ENCODE measurements at regions not wholly inside any gene's neighbourhood (a gene's known extent, or its start where the extent isn't known, plus 50 kb on each side); places are given as distances from the start of the nearest gene placed in this dataset.
"Not testable (repeated sequence)": the region's sequence is repeated elsewhere in the genome, so short reads cannot be mapped to it uniquely, and the experiment has no call there.

GRCh38 chr12:45522227-45522626 lies 207.3 kb upstream of the ARID2 start:
- Histone ChIP-seq H3K4me3 (ENCODE audit: low read depth, low read length) (no peak overlapping the region), H3K9ac (ENCODE audit: low read depth, low read length) (no peak overlapping the region), H3K27me3 (ENCODE audit: control insufficient read depth, insufficient read depth, low read length) (no peaks in the 10 kb centered on the region), H3K36me3 (ENCODE audit: control insufficient read depth, insufficient read depth, low read length) (no peaks in the 10 kb centered on the region), H3K4me1 (ENCODE audit: control insufficient read depth, insufficient read depth, low read length) (no peaks in the 10 kb centered on the region), H3K9me3 (ENCODE audit: control insufficient read depth, insufficient read depth, low read length) (no peaks in the 10 kb centered on the region), H3K27ac (ENCODE audit: low read depth, low read length) (no peak overlapping the region)

- not testable (repeated sequence) for H3K4me3 ChIP-seq (ENCODE audit: low read depth, low read length); H3K4me1 ChIP-seq (ENCODE audit: control insufficient read depth, insufficient read depth, low read length); H3K9ac ChIP-seq (ENCODE audit: low read depth, low read length); H3K27ac ChIP-seq (ENCODE audit: low read depth, low read length); H3K9me3 ChIP-seq (ENCODE audit: control insufficient read depth, insufficient read depth, low read length); H3K36me3 ChIP-seq (ENCODE audit: control insufficient read depth, insufficient read depth, low read length); H3K27me3 ChIP-seq (ENCODE audit: control insufficient read depth, insufficient read depth, low read length)
Observed at GRCh38 chr12:45526823-45527222, 202.7 kb upstream of the ARID2 start.

- Histone ChIP-seq H3K9ac (ENCODE audit: low read depth, low read length) (no peak overlapping the region), H3K9me3 (ENCODE audit: control insufficient read depth, insufficient read depth, low read length) (no peaks in the 10 kb centered on the region), H3K4me3 (ENCODE audit: low read depth, low read length) (no peak overlapping the region), H3K27ac (ENCODE audit: low read depth, low read length) (peak overlapping the region; percentile 54), H3K27me3 (ENCODE audit: control insufficient read depth, insufficient read depth, low read length) (no peaks in the 10 kb centered on the region), H3K4me1 (ENCODE audit: control insufficient read depth, insufficient read depth, low read length) (peaks cover 7% of the 10 kb centered on the region; the same call in 1 of the 2 replicates), H3K36me3 (ENCODE audit: control insufficient read depth, insufficient read depth, low read length) (no peaks in the 10 kb centered on the region)
Observed at GRCh38 chr12:45532113-45532512, 197.4 kb upstream of the ARID2 start.

GRCh38 chr12:45535610-45536180 lies 193.8 kb upstream of the ARID2 start:
- H3K27ac ChIP-seq (ENCODE audit: low read depth, low read length) = no peak overlapping the region
- H3K27me3 ChIP-seq (ENCODE audit: control insufficient read depth, insufficient read depth, low read length) = no peaks in the 10 kb centered on the region
- no peaks in the 10 kb centered on the region for H3K9me3 ChIP-seq (ENCODE audit: control insufficient read depth, insufficient read depth, low read length)
- no peak overlapping the region for H3K4me3 ChIP-seq (ENCODE audit: low read depth, low read length)
- no peaks in the 10 kb centered on the region for H3K36me3 ChIP-seq (ENCODE audit: control insufficient read depth, insufficient read depth, low read length)
- peaks cover 7% of the 10 kb centered on the region; the same call in 1 of the 2 replicates for H3K4me1 ChIP-seq (ENCODE audit: control insufficient read depth, insufficient read depth, low read length)
- no peak overlapping the region for H3K9ac ChIP-seq (ENCODE audit: low read depth, low read length)

GRCh38 chr12:45536284-45536683 lies 193.2 kb upstream of the ARID2 start:
- no peaks in the 10 kb centered on the region for H3K9me3 ChIP-seq (ENCODE audit: control insufficient read depth, insufficient read depth, low read length)
- no peak overlapping the region for H3K4me3 ChIP-seq (ENCODE audit: low read depth, low read length)
- H3K9ac ChIP-seq (ENCODE audit: low read depth, low read length) = no peak overlapping the region
- no peaks in the 10 kb centered on the region for H3K36me3 ChIP-seq (ENCODE audit: control insufficient read depth, insufficient read depth, low read length)
- peaks cover 7% of the 10 kb centered on the region; the same call in 1 of the 2 replicates for H3K4me1 ChIP-seq (ENCODE audit: control insufficient read depth, insufficient read depth, low read length)
- H3K27me3 ChIP-seq (ENCODE audit: control insufficient read depth, insufficient read depth, low read length) = no peaks in the 10 kb centered on the region
- H3K27ac ChIP-seq (ENCODE audit: low read depth, low read length) = no peak overlapping the region

- Histone ChIP-seq H3K4me1 (ENCODE audit: control insufficient read depth, insufficient read depth, low read length) (no peaks in the 10 kb centered on the region), H3K9me3 (ENCODE audit: control insufficient read depth, insufficient read depth, low read length) (no peaks in the 10 kb centered on the region), H3K27ac (ENCODE audit: low read depth, low read length) (no peak overlapping the region), H3K9ac (ENCODE audit: low read depth, low read length) (no peak overlapping the region), H3K27me3 (ENCODE audit: control insufficient read depth, insufficient read depth, low read length) (no peaks in the 10 kb centered on the region), H3K36me3 (ENCODE audit: control insufficient read depth, insufficient read depth, low read length) (no peaks in the 10 kb centered on the region), H3K4me3 (ENCODE audit: low read depth, low read length) (no peak overlapping the region)
Observed at GRCh38 chr12:45540661-45541341, 188.7 kb upstream of the ARID2 start.

- H3K4me3 ChIP-seq (ENCODE audit: low read depth, low read length) = no peak overlapping the region
- no peak overlapping the region for H3K27ac ChIP-seq (ENCODE audit: low read depth, low read length)
- H3K36me3 ChIP-seq (ENCODE audit: control insufficient read depth, insufficient read depth, low read length) = no peaks in the 10 kb centered on the region
- H3K9ac ChIP-seq (ENCODE audit: low read depth, low read length) = no peak overlapping the region
- H3K9me3 ChIP-seq (ENCODE audit: control insufficient read depth, insufficient read depth, low read length) = no peaks in the 10 kb centered on the region
- H3K27me3 ChIP-seq (ENCODE audit: control insufficient read depth, insufficient read depth, low read length) = no peaks in the 10 kb centered on the region
- no peaks in the 10 kb centered on the region for H3K4me1 ChIP-seq (ENCODE audit: control insufficient read depth, insufficient read depth, low read length)
Observed at GRCh38 chr12:45543887-45544286, 185.6 kb upstream of the ARID2 start.

- H3K27ac ChIP-seq (ENCODE audit: low read depth, low read length) = no peak overlapping the region
- no peaks in the 10 kb centered on the region for H3K4me1 ChIP-seq (ENCODE audit: control insufficient read depth, insufficient read depth, low read length)
- no peaks in the 10 kb centered on the region for H3K36me3 ChIP-seq (ENCODE audit: control insufficient read depth, insufficient read depth, low read length)
- H3K9ac ChIP-seq (ENCODE audit: low read depth, low read length) = no peak overlapping the region
- no peaks in the 10 kb centered on the region for H3K9me3 ChIP-seq (ENCODE audit: control insufficient read depth, insufficient read depth, low read length)
- no peaks in the 10 kb centered on the region for H3K27me3 ChIP-seq (ENCODE audit: control insufficient read depth, insufficient read depth, low read length)
- H3K4me3 ChIP-seq (ENCODE audit: low read depth, low read length) = no peak overlapping the region
Observed at GRCh38 chr12:45546545-45546944, 183.0 kb upstream of the ARID2 start.

GRCh38 chr12:45547132-45547531 lies 182.4 kb upstream of the ARID2 start:
- no peaks in the 10 kb centered on the region for H3K27me3 ChIP-seq (ENCODE audit: control insufficient read depth, insufficient read depth, low read length)
- no peaks in the 10 kb centered on the region for H3K4me1 ChIP-seq (ENCODE audit: control insufficient read depth, insufficient read depth, low read length)
- H3K27ac ChIP-seq (ENCODE audit: low read depth, low read length) = no peak overlapping the region

GRCh38 chr12:45547822-45548221 lies 181.7 kb upstream of the ARID2 start:
- no peak overlapping the region for H3K27ac ChIP-seq (ENCODE audit: low read depth, low read length)
- no peaks in the 10 kb centered on the region for H3K27me3 ChIP-seq (ENCODE audit: control insufficient read depth, insufficient read depth, low read length)
- H3K36me3 ChIP-seq (ENCODE audit: control insufficient read depth, insufficient read depth, low read length) = no peaks in the 10 kb centered on the region
- H3K9ac ChIP-seq (ENCODE audit: low read depth, low read length) = no peak overlapping the region
- H3K4me1 ChIP-seq (ENCODE audit: control insufficient read depth, insufficient read depth, low read length) = no peaks in the 10 kb centered on the region
- H3K9me3 ChIP-seq (ENCODE audit: control insufficient read depth, insufficient read depth, low read length) = no peaks in the 10 kb centered on the region
- no peak overlapping the region for H3K4me3 ChIP-seq (ENCODE audit: low read depth, low read length)

More at GRCh38 chr12:45547132-45547531, 182.4 kb upstream of the ARID2 start:
- Histone ChIP-seq H3K9ac (ENCODE audit: low read depth, low read length) (no peak overlapping the region), H3K9me3 (ENCODE audit: control insufficient read depth, insufficient read depth, low read length) (no peaks in the 10 kb centered on the region), H3K4me3 (ENCODE audit: low read depth, low read length) (no peak overlapping the region), H3K36me3 (ENCODE audit: control insufficient read depth, insufficient read depth, low read length) (no peaks in the 10 kb centered on the region)

- Histone ChIP-seq H3K9me3 (ENCODE audit: control insufficient read depth, insufficient read depth, low read length) (no peaks in the 10 kb centered on the region), H3K4me1 (ENCODE audit: control insufficient read depth, insufficient read depth, low read length) (no peaks in the 10 kb centered on the region), H3K4me3 (ENCODE audit: low read depth, low read length) (no peak overlapping the region), H3K27ac (ENCODE audit: low read depth, low read length) (no peak overlapping the region), H3K9ac (ENCODE audit: low read depth, low read length) (no peak overlapping the region), H3K27me3 (ENCODE audit: control insufficient read depth, insufficient read depth, low read length) (no peaks in the 10 kb centered on the region), H3K36me3 (ENCODE audit: control insufficient read depth, insufficient read depth, low read length) (no peaks in the 10 kb centered on the region)
Observed at GRCh38 chr12:45548426-45548825, 181.1 kb upstream of the ARID2 start.

Data from HUES48 (cell line).